Vagina (tissue), 2 donors: ENCODE measurements at regions not wholly inside any gene's neighbourhood (a gene's known extent, or its start where the extent isn't known, plus 50 kb on each side); places are given as distances from the start of the nearest gene placed in this dataset.

ENCODE experiments used
- DNase-seq, 2 donors: peaks; one replicate each; pipeline ENCODE4 v3.0.0-alpha.2; 2017; ENCODE audit errors: extremely low spot score in 2 of 2
- H3K27ac ChIP-seq: fragments of 200-600 bp; sonication (generic); one replicate; pipeline ENCODE4 v1.5.1; 2019
- H3K27me3 ChIP-seq: fragments of 200-600 bp; sonication (generic); one replicate; pipeline ENCODE4 v1.5.1; 2019
- H3K36me3 ChIP-seq, 2 donors: fragments of 200-600 bp; sonication (generic); one replicate each; pipeline ENCODE4 v1.5.1; 2017 to 2019
- H3K4me1 ChIP-seq: fragments of 200-600 bp; sonication (generic); one replicate; pipeline ENCODE4 v1.5.1; 2019
- H3K4me3 ChIP-seq, 2 donors: fragments of 200-600 bp; sonication (generic); 1 replicate in 1 of 2; 2 replicates in 1 of 2; pipeline ENCODE4 v1.5.1; 2016 to 2019
- H3K9me3 ChIP-seq: fragments of 200-600 bp; sonication (generic); one replicate; pipeline ENCODE4 v1.5.1; 2019
- POLR2A ChIP-seq, 2 donors: fragments of 450-650 bp; IDR thresholded peaks; one replicate each; pipeline ENCODE4 v1.6.1; 2017; ENCODE audit warnings: antibody characterized with exemption in 2 of 2, mild to moderate bottlenecking in 2 of 2, moderate library complexity in 2 of 2
- POLR2AphosphoS5 ChIP-seq, 2 donors: sonication (generic); formaldehyde crosslinking; IDR thresholded peaks; one replicate each; pipeline ENCODE4 v1.9.0; 2017; ENCODE audit warnings: antibody characterized with exemption in 2 of 2, mild to moderate bottlenecking in 2 of 2, low read depth in 1 of 2; ENCODE audit not compliant: insufficient read depth in 1 of 2
- intact Hi-C: fragments of 100-400 bp; cut with DNase I; formaldehyde crosslinking; loops from one replicate; pipeline ENCODE4 v1.15.1; 2023
- TF ChIP-seq, protein P1 (sequence below), 3 experiments: fragments of 450-650 bp in 2 of 3; fragments of 200-600 bp in 1 of 3; sonication (generic) in 1 of 3; IDR thresholded peaks; one replicate each; pipeline ENCODE4 v1.5.1; 2017 to 2019; ENCODE audit warnings: antibody characterized with exemption in 3 of 3, mild to moderate bottlenecking in 2 of 3, moderate library complexity in 2 of 3

- Histone ChIP-seq H3K4me3 (no peak overlapping the region), H3K27me3 (peaks cover 2% of the 10 kb centered on the region), H3K27ac (no peak overlapping the region), H3K4me1 (no peaks in the 10 kb centered on the region), H3K36me3 (no peaks in the 10 kb centered on the region), H3K9me3 (no peaks in the 10 kb centered on the region)
- TF ChIP-seq, protein P1, sequence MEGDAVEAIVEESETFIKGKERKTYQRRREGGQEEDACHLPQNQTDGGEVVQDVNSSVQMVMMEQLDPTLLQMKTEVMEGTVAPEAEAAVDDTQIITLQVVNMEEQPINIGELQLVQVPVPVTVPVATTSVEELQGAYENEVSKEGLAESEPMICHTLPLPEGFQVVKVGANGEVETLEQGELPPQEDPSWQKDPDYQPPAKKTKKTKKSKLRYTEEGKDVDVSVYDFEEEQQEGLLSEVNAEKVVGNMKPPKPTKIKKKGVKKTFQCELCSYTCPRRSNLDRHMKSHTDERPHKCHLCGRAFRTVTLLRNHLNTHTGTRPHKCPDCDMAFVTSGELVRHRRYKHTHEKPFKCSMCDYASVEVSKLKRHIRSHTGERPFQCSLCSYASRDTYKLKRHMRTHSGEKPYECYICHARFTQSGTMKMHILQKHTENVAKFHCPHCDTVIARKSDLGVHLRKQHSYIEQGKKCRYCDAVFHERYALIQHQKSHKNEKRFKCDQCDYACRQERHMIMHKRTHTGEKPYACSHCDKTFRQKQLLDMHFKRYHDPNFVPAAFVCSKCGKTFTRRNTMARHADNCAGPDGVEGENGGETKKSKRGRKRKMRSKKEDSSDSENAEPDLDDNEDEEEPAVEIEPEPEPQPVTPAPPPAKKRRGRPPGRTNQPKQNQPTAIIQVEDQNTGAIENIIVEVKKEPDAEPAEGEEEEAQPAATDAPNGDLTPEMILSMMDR (IDR thresholded peaks at IDR 0.05) = no peak
- TF ChIP-seq POLR2AphosphoS5 (IDR thresholded peaks at IDR 0.05; ENCODE audit: insufficient read depth in 1 of 2, low read depth in 1 of 2) = no peak
- no peak for TF ChIP-seq POLR2A (IDR thresholded peaks at IDR 0.05)
- peak in 1 of 2 donors; percentile 76 for DNase-seq
- intact Hi-C loops = no loop called here
Measured at GRCh38 chr22:47549741-47550340, 787.4 kb downstream of the TBC1D22A start.

- Histone ChIP-seq H3K36me3 (no peaks in the 10 kb centered on the region), H3K4me1 (no peaks in the 10 kb centered on the region), H3K27ac (no peak overlapping the region), H3K9me3 (no peaks in the 10 kb centered on the region), H3K27me3 (peaks cover 2% of the 10 kb centered on the region), H3K4me3 (no peak overlapping the region)
- TF ChIP-seq, protein P1 (IDR thresholded peaks at IDR 0.05) = no peak
- TF ChIP-seq POLR2A (IDR thresholded peaks at IDR 0.05) (no peak), POLR2AphosphoS5 (IDR thresholded peaks at IDR 0.05; ENCODE audit: insufficient read depth in 1 of 2, low read depth in 1 of 2) (no peak)
- DNase-seq = peak in 1 of 2 donors; percentile 64
- intact Hi-C loops = no loop called here
Measured at GRCh38 chr22:47548953-47549740, 786.7 kb downstream of the TBC1D22A start.

GRCh38 chr22:47547881-47548650, 785.6 kb downstream of the TBC1D22A start:
- Histone ChIP-seq H3K4me3 (no peak overlapping the region), H3K27ac (no peak overlapping the region), H3K36me3 (no peaks in the 10 kb centered on the region), H3K27me3 (peaks cover 2% of the 10 kb centered on the region), H3K9me3 (no peaks in the 10 kb centered on the region), H3K4me1 (no peaks in the 10 kb centered on the region)
- TF ChIP-seq POLR2A (IDR thresholded peaks at IDR 0.05) = no peak
- no peak for TF ChIP-seq POLR2AphosphoS5 (IDR thresholded peaks at IDR 0.05; ENCODE audit: insufficient read depth in 1 of 2, low read depth in 1 of 2)
- TF ChIP-seq, protein P1 (IDR thresholded peaks at IDR 0.05) = no peak
- peak in 1 of 2 donors; percentile 49 for DNase-seq
- intact Hi-C loops = no loop called here

DNA sequence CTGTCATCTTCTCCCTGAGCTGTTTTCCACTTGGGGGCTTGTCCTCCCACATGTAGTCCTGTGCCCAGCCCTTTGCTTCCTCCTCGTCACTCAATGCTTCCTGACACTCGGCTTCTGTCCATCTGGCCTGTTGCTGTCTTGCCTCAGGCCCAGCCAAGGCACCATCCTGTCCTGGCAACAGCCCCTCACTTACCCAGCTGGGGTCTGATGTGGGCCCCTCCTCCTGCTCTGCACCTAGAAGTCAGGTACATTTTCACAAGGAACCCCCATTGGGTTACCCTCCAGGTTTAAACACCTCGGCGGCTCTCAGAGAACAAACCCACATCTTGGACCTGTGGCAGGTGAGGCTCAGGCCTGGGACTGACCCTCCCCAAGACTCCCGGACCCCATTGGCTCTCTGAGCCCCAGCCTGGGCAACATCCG, 784.8 kb downstream of the TBC1D22A start:
- no peaks in the 10 kb centered on the region for H3K36me3 ChIP-seq
- H3K27me3 ChIP-seq = peaks cover 2% of the 10 kb centered on the region
- DNase-seq = peak in 1 of 2 donors; percentile 77
- intact Hi-C loops = no loop called here
- no peaks in the 10 kb centered on the region for H3K9me3 ChIP-seq
- H3K4me1 ChIP-seq = no peaks in the 10 kb centered on the region
- no peak overlapping the region for H3K4me3 ChIP-seq
- H3K27ac ChIP-seq = no peak overlapping the region
- no peak for TF ChIP-seq POLR2AphosphoS5 (IDR thresholded peaks at IDR 0.05; ENCODE audit: insufficient read depth in 1 of 2, low read depth in 1 of 2)
- TF ChIP-seq, protein P1 (IDR thresholded peaks at IDR 0.05) = no peak
- TF ChIP-seq POLR2A (IDR thresholded peaks at IDR 0.05) = no peak
